HFF-Myc (cell line): ENCODE measurements at regions not wholly inside any gene's neighbourhood (a gene's known extent, or its start where the extent isn't known, plus 50 kb on each side); places are given as distances from the start of the nearest gene placed in this dataset.

ENCODE experiments used
- DNase-seq: peaks from one replicate; pipeline ENCODE4 v3.0.0-alpha.2; 2011; ENCODE audit warnings: low read depth; ENCODE audit errors: extremely low read depth
- H3K4me3 ChIP-seq: replicated peaks from 2 replicates; pipeline ENCODE4 v1.5.1; 2011; ENCODE audit warnings: low read depth, mild to moderate bottlenecking, control low read depth, low read length
- TF ChIP-seq, protein P1 (sequence below): IDR thresholded peaks from 2 replicates; pipeline ENCODE4 v1.5.1; 2012; ENCODE audit warnings: mild to moderate bottlenecking, low read depth, low read length, control low read depth; ENCODE audit errors: missing control alignments

DNA sequence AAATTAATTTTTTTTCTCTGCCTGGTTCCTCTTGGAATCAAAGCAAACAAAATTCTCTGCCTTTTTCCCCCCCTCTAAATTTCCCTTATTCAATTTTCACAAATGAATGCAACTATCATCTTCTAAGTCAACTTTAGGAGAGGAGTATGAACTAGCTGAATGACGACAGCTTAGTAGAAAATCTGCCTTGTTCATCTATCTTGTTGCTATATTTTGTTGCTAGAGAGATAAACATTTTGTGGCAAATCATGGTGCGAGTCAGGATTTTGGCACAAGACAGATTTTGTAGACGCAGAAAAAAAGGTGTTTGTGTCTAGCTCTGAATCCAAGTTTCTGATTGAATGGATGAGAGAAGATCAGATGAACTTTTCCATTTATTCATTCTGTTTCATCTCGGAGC lies 81.0 kb upstream of the FZD8 start:
- DNase-seq, result no peak
- no peak overlapping the region for H3K4me3 ChIP-seq
- TF ChIP-seq, protein P1, sequence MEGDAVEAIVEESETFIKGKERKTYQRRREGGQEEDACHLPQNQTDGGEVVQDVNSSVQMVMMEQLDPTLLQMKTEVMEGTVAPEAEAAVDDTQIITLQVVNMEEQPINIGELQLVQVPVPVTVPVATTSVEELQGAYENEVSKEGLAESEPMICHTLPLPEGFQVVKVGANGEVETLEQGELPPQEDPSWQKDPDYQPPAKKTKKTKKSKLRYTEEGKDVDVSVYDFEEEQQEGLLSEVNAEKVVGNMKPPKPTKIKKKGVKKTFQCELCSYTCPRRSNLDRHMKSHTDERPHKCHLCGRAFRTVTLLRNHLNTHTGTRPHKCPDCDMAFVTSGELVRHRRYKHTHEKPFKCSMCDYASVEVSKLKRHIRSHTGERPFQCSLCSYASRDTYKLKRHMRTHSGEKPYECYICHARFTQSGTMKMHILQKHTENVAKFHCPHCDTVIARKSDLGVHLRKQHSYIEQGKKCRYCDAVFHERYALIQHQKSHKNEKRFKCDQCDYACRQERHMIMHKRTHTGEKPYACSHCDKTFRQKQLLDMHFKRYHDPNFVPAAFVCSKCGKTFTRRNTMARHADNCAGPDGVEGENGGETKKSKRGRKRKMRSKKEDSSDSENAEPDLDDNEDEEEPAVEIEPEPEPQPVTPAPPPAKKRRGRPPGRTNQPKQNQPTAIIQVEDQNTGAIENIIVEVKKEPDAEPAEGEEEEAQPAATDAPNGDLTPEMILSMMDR, result no peak

DNA sequence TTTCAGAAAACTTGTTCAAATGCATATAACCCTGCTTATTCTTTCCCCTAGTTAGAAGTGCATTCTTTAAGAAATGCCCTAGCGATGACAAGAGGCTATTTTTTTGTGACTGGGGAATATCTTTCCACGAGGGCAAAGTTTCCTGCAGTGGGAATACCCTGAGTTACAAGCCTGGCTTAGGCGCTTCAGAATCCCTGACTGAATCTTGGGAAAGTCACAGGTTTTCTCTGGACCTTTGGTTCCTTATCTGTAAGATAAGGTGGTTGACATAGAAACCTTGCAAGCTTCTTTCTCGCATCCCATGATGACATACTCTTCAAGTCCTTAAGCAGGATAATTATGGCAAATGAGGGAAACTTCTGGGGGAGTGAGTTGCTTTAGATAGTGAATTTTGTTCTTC lies 80.5 kb upstream of the FZD8 start:
- TF ChIP-seq, protein P1, result no peak
- no peak for DNase-seq
- H3K4me3 ChIP-seq, result no peak overlapping the region

DNA sequence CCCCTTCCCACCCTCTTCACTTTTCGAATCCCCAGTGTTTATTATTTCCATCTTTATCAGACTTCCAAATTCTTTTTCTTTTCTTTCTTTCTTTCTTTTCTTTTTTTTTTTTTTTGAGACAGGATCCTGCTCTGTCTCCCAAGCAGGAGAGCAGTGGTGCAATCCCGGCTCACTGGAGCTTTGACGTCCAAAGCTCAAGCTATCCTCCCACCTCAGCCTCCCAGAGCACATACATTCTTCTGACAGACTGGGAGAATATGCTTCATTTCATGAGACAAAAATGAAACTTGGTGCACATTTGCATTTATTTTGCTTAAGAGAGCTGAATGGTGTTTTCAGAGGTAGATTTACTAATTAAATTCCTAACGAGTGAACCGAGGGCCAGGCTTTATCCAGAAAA lies 80.1 kb upstream of the FZD8 start:
- DNase-seq, result no peak
- TF ChIP-seq, protein P1, result no peak
- H3K4me3 ChIP-seq, result no peak overlapping the region

DNA sequence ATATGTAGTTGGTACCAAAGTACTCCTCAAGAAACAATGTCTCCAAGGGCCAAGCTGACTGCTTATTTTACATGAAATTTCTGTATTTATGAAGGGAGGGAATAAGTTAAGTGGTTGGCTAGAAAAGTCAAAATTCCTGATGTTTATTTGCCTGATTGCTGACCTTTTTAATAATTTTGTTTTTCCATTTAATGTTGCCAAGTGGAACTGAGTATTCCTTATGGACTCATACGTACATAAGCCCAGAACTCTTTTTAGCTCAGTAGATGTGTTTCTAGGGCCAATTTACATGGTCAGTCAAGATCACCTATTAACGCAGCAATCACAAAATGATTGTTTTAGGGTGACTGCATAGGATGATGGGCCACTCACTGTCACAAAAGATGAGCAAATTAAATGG lies 78.3 kb upstream of the FZD8 start:
- TF ChIP-seq, protein P1, result no peak
- no peak for DNase-seq

DNA sequence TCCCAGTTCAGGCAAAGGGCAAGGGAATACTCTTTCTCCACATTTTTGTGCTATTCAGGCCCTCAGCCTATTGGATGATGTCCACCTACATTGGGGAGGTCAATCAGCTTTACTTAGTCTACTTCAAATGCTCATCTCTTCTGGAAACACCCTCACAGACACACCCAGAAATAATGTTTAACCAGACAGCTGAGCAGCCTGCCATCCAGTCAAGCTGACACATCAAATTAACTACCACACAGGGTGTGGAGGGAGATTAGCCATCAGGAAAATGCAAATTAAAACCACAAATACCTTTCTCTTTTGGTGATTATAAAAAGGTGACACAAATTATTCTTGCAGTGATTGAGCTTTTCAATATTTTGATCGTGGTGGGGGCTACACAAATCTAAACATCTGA lies 74.7 kb upstream of the FZD8 start:
- TF ChIP-seq, protein P1, result no peak
- no peak for DNase-seq
- no peak overlapping the region for H3K4me3 ChIP-seq

More for the DNA sequence above, 78.3 kb upstream of the FZD8 start:
- no peak overlapping the region for H3K4me3 ChIP-seq

DNA sequence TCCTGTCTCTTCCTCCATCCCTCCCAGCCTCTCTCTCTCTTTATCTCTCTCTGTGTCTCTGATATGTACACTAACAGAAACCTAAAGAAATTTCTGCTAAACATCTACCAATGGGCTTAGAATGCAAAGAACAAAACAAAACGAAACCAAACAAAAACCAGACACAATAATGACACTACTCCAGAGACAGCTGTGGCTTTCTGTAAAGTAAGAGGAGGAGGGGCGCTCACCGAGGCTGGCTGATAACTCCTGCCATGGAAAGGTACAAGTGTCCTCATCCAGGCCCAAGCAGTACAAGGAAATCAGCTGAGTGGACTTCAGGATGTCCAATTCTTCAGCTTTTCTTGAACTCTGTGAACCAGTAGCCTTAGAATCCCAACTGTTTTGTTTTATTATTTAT lies 70.4 kb upstream of the FZD8 start:
- no peak for DNase-seq
- no peak overlapping the region for H3K4me3 ChIP-seq
- TF ChIP-seq, protein P1, result no peak
